ENCODE measurements at regions not wholly inside any gene's neighbourhood (a gene's known extent, or its start where the extent isn't known, plus 50 kb on each side); places are given as distances from the start of the nearest gene placed in this dataset.

GRCh38 chr17:69625474-69625873 lies 211.0 kb downstream of the MAP2K6 start:
- Histone ChIP-seq H3K4me3 (ENCODE audit: insufficient read depth, low read depth, low read length) (no peak overlapping the region), H3K27me3 (ENCODE audit: insufficient read depth, low read length) (no peaks in the 10 kb centered on the region), H3K4me1 (ENCODE audit: insufficient read depth, low read length) (no peaks in the 10 kb centered on the region), H4K20me1 (ENCODE audit: insufficient read depth, low read length) (no peaks in the 10 kb centered on the region), H3K27ac (ENCODE audit: low read depth, low read length) (no peak overlapping the region), H3K36me3 (ENCODE audit: insufficient read depth, low read length) (no peaks in the 10 kb centered on the region), H3K9me3 (ENCODE audit: insufficient read depth, low read depth, low read length) (peaks cover 5% of the 10 kb centered on the region), H2AFZ (ENCODE audit: low read depth, low read length) (no peak overlapping the region), H3K4me2 (ENCODE audit: low read length) (no peak overlapping the region), H3K79me2 (ENCODE audit: insufficient read depth, low read length) (no peaks in the 10 kb centered on the region), H3K9ac (ENCODE audit: low read length) (no peak overlapping the region)
- H3K4me1 Mint-ChIP-seq (ENCODE audit: low read depth, unreplicated experiment), result no peaks in the 10 kb centered on the region
- no peak for FAIRE-seq
- peaks cover 8% of the 10 kb centered on the region for H3K9me3 Mint-ChIP-seq (ENCODE audit: unreplicated experiment)
- H3K27me3 Mint-ChIP-seq (ENCODE audit: low read depth, unreplicated experiment), result no peaks in the 10 kb centered on the region
- no peak overlapping the region for H3K27ac Mint-ChIP-seq (ENCODE audit: unreplicated experiment)
- TF ChIP-seq CTCF (IDR thresholded peaks at IDR 0.05; ENCODE audit: insufficient read depth, low read depth, low read length) (no peak), EZH2 (IDR thresholded peaks at IDR 0.05; ENCODE audit: insufficient read depth, low read length) (no peak)
- no peak overlapping the region for H3K4me3 Mint-ChIP-seq (ENCODE audit: unreplicated experiment)
- H3K36me3 Mint-ChIP-seq (ENCODE audit: low read depth, unreplicated experiment), result no peaks in the 10 kb centered on the region
- DNase-seq (ENCODE audit: low read depth), result no peak

GRCh38 chr17:69630056-69630635 lies 215.6 kb downstream of the MAP2K6 start:
- H3K9ac ChIP-seq (ENCODE audit: low read length), result no peak overlapping the region
- H4K20me1 ChIP-seq (ENCODE audit: insufficient read depth, low read length), result no peaks in the 10 kb centered on the region
- H3K27me3 Mint-ChIP-seq (ENCODE audit: low read depth, unreplicated experiment), result no peaks in the 10 kb centered on the region
- H3K27me3 ChIP-seq (ENCODE audit: insufficient read depth, low read length), result no peaks in the 10 kb centered on the region
- H3K9me3 ChIP-seq (ENCODE audit: insufficient read depth, low read depth, low read length), result no peaks in the 10 kb centered on the region
- DNase-seq (ENCODE audit: low read depth), result no peak
- no peaks in the 10 kb centered on the region for H3K4me1 ChIP-seq (ENCODE audit: insufficient read depth, low read length)
- no peaks in the 10 kb centered on the region for H3K4me1 Mint-ChIP-seq (ENCODE audit: low read depth, unreplicated experiment)
- no peaks in the 10 kb centered on the region for H3K79me2 ChIP-seq (ENCODE audit: insufficient read depth, low read length)
- H3K27ac Mint-ChIP-seq (ENCODE audit: unreplicated experiment), result no peak overlapping the region
- no peaks in the 10 kb centered on the region for H3K36me3 Mint-ChIP-seq (ENCODE audit: low read depth, unreplicated experiment)
- no peak overlapping the region for H3K27ac ChIP-seq (ENCODE audit: low read depth, low read length)
- H3K9me3 Mint-ChIP-seq (ENCODE audit: unreplicated experiment), result peaks cover 5% of the 10 kb centered on the region
- no peak overlapping the region for H3K4me2 ChIP-seq (ENCODE audit: low read length)
- no peak for TF ChIP-seq EZH2 (IDR thresholded peaks at IDR 0.05; ENCODE audit: insufficient read depth, low read length)
- no peak for TF ChIP-seq CTCF (IDR thresholded peaks at IDR 0.05; ENCODE audit: insufficient read depth, low read depth, low read length)
- no peak overlapping the region for H2AFZ ChIP-seq (ENCODE audit: low read depth, low read length)
- H3K4me3 ChIP-seq (ENCODE audit: insufficient read depth, low read depth, low read length), result no peak overlapping the region
- H3K4me3 Mint-ChIP-seq (ENCODE audit: unreplicated experiment), result no peak overlapping the region
- H3K36me3 ChIP-seq (ENCODE audit: insufficient read depth, low read length), result no peaks in the 10 kb centered on the region
- no peak for FAIRE-seq

GRCh38 chr17:69634844-69635243 lies 220.3 kb downstream of the MAP2K6 start:
- Histone ChIP-seq H3K4me1 (ENCODE audit: insufficient read depth, low read length) (peaks cover 10% of the 10 kb centered on the region), H3K4me2 (ENCODE audit: low read length) (no peak overlapping the region), H3K4me3 (ENCODE audit: insufficient read depth, low read depth, low read length) (no peak overlapping the region), H3K79me2 (ENCODE audit: insufficient read depth, low read length) (no peaks in the 10 kb centered on the region), H3K27ac (ENCODE audit: low read depth, low read length) (no peak overlapping the region), H3K27me3 (ENCODE audit: insufficient read depth, low read length) (no peaks in the 10 kb centered on the region), H2AFZ (ENCODE audit: low read depth, low read length) (no peak overlapping the region), H3K36me3 (ENCODE audit: insufficient read depth, low read length) (no peaks in the 10 kb centered on the region), H3K9ac (ENCODE audit: low read length) (no peak overlapping the region), H3K9me3 (ENCODE audit: insufficient read depth, low read depth, low read length) (no peaks in the 10 kb centered on the region), H4K20me1 (ENCODE audit: insufficient read depth, low read length) (no peaks in the 10 kb centered on the region)
- no peaks in the 10 kb centered on the region for H3K27me3 Mint-ChIP-seq (ENCODE audit: low read depth, unreplicated experiment)
- H3K27ac Mint-ChIP-seq (ENCODE audit: unreplicated experiment), result no peak overlapping the region
- peaks cover 2% of the 10 kb centered on the region for H3K9me3 Mint-ChIP-seq (ENCODE audit: unreplicated experiment)
- no peaks in the 10 kb centered on the region for H3K36me3 Mint-ChIP-seq (ENCODE audit: low read depth, unreplicated experiment)
- H3K4me3 Mint-ChIP-seq (ENCODE audit: unreplicated experiment), result no peak overlapping the region
- H3K4me1 Mint-ChIP-seq (ENCODE audit: low read depth, unreplicated experiment), result peaks cover 13% of the 10 kb centered on the region
- TF ChIP-seq EZH2 (IDR thresholded peaks at IDR 0.05; ENCODE audit: insufficient read depth, low read length) (no peak), CTCF (IDR thresholded peaks at IDR 0.05; ENCODE audit: insufficient read depth, low read depth, low read length) (no peak)
- FAIRE-seq (no peak), DNase-seq (ENCODE audit: low read depth) (no peak)

All from astrocyte (in vitro differentiated cells and primary cell).